Astrocyte (in vitro differentiated cells and primary cell): ENCODE measurements at regions not wholly inside any gene's neighbourhood (a gene's known extent, or its start where the extent isn't known, plus 50 kb on each side); places are given as distances from the start of the nearest gene placed in this dataset.

Experiments
- EZH2 ChIP-seq: IDR thresholded peaks from 2 replicates; pipeline ENCODE4 v1.6.1; 2012; ENCODE audit warnings: mild to moderate bottlenecking, low read length, inconsistent platforms; ENCODE audit not compliant: insufficient read depth
- TF ChIP-seq, protein P1 (sequence below): IDR thresholded peaks from 2 replicates; pipeline ENCODE4 v1.5.1; 2011; ENCODE audit warnings: low read depth, mild to moderate bottlenecking, inconsistent platforms, low read length, moderate library complexity; ENCODE audit not compliant: insufficient read depth

DNA sequence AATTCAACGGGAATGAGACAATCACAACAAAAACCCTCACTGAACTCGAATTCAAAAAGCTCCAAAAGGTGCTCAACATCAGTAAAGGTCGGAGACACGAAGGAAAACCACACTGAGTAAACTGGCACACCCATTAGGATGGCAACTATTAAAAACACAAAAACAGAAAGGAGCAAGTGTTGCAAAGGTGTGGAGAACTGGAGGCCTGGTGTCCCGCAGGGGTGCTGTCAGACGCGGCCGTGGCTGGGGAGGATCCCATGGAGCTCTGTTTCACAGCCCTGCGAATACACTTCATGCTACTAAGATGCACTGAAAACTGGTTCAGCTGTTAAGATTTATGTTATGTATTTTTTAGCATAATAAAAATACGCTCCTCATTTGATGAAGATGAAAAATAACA lies 730.6 kb downstream of the GALR1 start:
- TF ChIP-seq, protein P1, sequence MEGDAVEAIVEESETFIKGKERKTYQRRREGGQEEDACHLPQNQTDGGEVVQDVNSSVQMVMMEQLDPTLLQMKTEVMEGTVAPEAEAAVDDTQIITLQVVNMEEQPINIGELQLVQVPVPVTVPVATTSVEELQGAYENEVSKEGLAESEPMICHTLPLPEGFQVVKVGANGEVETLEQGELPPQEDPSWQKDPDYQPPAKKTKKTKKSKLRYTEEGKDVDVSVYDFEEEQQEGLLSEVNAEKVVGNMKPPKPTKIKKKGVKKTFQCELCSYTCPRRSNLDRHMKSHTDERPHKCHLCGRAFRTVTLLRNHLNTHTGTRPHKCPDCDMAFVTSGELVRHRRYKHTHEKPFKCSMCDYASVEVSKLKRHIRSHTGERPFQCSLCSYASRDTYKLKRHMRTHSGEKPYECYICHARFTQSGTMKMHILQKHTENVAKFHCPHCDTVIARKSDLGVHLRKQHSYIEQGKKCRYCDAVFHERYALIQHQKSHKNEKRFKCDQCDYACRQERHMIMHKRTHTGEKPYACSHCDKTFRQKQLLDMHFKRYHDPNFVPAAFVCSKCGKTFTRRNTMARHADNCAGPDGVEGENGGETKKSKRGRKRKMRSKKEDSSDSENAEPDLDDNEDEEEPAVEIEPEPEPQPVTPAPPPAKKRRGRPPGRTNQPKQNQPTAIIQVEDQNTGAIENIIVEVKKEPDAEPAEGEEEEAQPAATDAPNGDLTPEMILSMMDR: no peak
- no peak for TF ChIP-seq EZH2
